Pancreas (tissue), 10 donors: ENCODE measurements at regions not wholly inside any gene's neighbourhood (a gene's known extent, or its start where the extent isn't known, plus 50 kb on each side); places are given as distances from the start of the nearest gene placed in this dataset.
"Not testable (repeated sequence)": the region's sequence is repeated elsewhere in the genome, so short reads cannot be mapped to it uniquely, and the experiment has no call there.

Source experiments
- ATAC-seq, 4 donors: fragments of 200-7000 bp; cut with Tn5 transposase; one replicate each; pipeline versions ENCODE4 v1.8.0 to v1.9.1; 2020; ENCODE audit warnings: mild to moderate bottlenecking in 4 of 4, moderate library complexity in 4 of 4
- DNase-seq, 6 donors: peaks; one replicate each; pipeline ENCODE4 v3.0.0-alpha.2; 2020
- FAIRE-seq: peaks from 2 replicates; lab custom pipeline; 2012; peaks lifted over from hg19 to GRCh38; lab: Jason Lieb, UNC
- H3K27ac ChIP-seq, 4 donors: fragments of 200-600 bp; sonication (generic); 1 replicate in 3 of 4; 2 replicates in 1 of 4; pipeline versions ENCODE4 v1.5.0 to v1.8.0; 2020
- H3K27me3 ChIP-seq, 4 donors: fragments of 200-600 bp; one replicate each; pipeline ENCODE4 v1.8.0; 2021
- H3K36me3 ChIP-seq, 3 donors: fragments of 200-600 bp; sonication (generic) in 1 of 3; one replicate each; pipeline versions ENCODE4 v1.5.0 to v1.8.0; 2020 to 2021
- H3K4me1 ChIP-seq, 3 donors: fragments of 200-600 bp; one replicate each; pipeline ENCODE4 v1.8.0; 2021
- H3K4me3 ChIP-seq, 4 donors: fragments of 200-600 bp; sonication (generic) in 2 of 4; one replicate each; pipeline versions ENCODE4 v1.5.0 to v1.8.0; 2020 to 2021
- H3K9me3 ChIP-seq, 4 donors: fragments of 200-600 bp; one replicate each; pipeline ENCODE4 v1.8.0; 2021
- WGBS, 2 donors: extraction: QIAGEN DNeasy Blood & Tissue Kit; methylation state at CpG; one replicate each; pipeline ENCODE4 v1.1.7; 2013; 5-methylcytosine and 5-hydroxymethylcytosine counted together
- intact Hi-C, 3 donors: fragments of 100-400 bp; cut with DNase I; formaldehyde crosslinking; loops; one replicate each; pipeline versions ENCODE4 v1.11.1 to v1.14.2; 2022
- TF ChIP-seq, protein P1 (sequence below), 4 donors: fragments of 200-600 bp; sonication (generic) in 3 of 4; IDR thresholded peaks; one replicate each; pipeline versions ENCODE4 v1.5.0 to v1.8.0; 2021; ENCODE audit warnings: antibody characterized with exemption in 4 of 4
- donor health status: healthy with polysubstance abuse.
- donor health status: DM: no; HTN: no; CAD: no; lungs with moderate emphysema.
- donor health status: DM: no; HTN: no; CAD: no.
- donor health status: control.
- donor health status: control.
- donor health status: Bipolar disorder and iron deficiency.
- donor health status: DM: yes; HTN: yes; CAD: no.
- donor health status: DM: no; HTN: no; CAD: no.
- donor health status: DM: no; HTN: no; CAD: no.
- donor health status: DM: yes; HTN: yes; CAD: no.

GRCh38 chr9:82135106-82135505 is 146.5 kb downstream of the SPATA31D1 start:
- ATAC-seq = no peak
- H3K27ac ChIP-seq = no peak overlapping the region
- no peak for DNase-seq
- no peak overlapping the region for H3K4me3 ChIP-seq
- H3K9me3 ChIP-seq = peaks cover 0 to 3% (median 0%) of the 10 kb centered on the region in 4 donors
- no peak for FAIRE-seq
- H3K27me3 ChIP-seq = no peaks in the 10 kb centered on the region
- H3K4me1 ChIP-seq = no peaks in the 10 kb centered on the region
- intact Hi-C loops = no loop called here
- H3K36me3 ChIP-seq = no peaks in the 10 kb centered on the region
- TF ChIP-seq, protein P1, sequence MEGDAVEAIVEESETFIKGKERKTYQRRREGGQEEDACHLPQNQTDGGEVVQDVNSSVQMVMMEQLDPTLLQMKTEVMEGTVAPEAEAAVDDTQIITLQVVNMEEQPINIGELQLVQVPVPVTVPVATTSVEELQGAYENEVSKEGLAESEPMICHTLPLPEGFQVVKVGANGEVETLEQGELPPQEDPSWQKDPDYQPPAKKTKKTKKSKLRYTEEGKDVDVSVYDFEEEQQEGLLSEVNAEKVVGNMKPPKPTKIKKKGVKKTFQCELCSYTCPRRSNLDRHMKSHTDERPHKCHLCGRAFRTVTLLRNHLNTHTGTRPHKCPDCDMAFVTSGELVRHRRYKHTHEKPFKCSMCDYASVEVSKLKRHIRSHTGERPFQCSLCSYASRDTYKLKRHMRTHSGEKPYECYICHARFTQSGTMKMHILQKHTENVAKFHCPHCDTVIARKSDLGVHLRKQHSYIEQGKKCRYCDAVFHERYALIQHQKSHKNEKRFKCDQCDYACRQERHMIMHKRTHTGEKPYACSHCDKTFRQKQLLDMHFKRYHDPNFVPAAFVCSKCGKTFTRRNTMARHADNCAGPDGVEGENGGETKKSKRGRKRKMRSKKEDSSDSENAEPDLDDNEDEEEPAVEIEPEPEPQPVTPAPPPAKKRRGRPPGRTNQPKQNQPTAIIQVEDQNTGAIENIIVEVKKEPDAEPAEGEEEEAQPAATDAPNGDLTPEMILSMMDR (IDR thresholded peaks at IDR 0.05) = no peak

GRCh38 chr9:82138081-82138480 is 149.5 kb downstream of the SPATA31D1 start:
- intact Hi-C loops, ATAC-seq, FAIRE-seq: not testable (repeated sequence)

GRCh38 chr9:82140471-82140870 is 151.9 kb downstream of the SPATA31D1 start:
- H3K36me3 ChIP-seq = no peaks in the 10 kb centered on the region
- H3K9me3 ChIP-seq = peaks cover 0 to 3% (median 0%) of the 10 kb centered on the region in 4 donors
- DNase-seq = no peak
- no peaks in the 10 kb centered on the region for H3K27me3 ChIP-seq
- intact Hi-C loops = no loop called here
- H3K4me1 ChIP-seq = no peaks in the 10 kb centered on the region
- FAIRE-seq = no peak
- 66% methylated on average over 7 of the region's 7 CpGs for WGBS, 2 donors
- no peak overlapping the region for H3K27ac ChIP-seq
- TF ChIP-seq, protein P1 (IDR thresholded peaks at IDR 0.05) = no peak
- ATAC-seq = no peak
- H3K4me3 ChIP-seq = no peak overlapping the region

More at GRCh38 chr9:82138081-82138480, 149.5 kb downstream of the SPATA31D1 start:
- not testable (repeated sequence) for H3K36me3 ChIP-seq, DNase-seq, H3K4me1 ChIP-seq, H3K9me3 ChIP-seq, H3K27me3 ChIP-seq, H3K27ac ChIP-seq, H3K4me3 ChIP-seq

- Histone ChIP-seq H3K9me3 (no peaks in the 10 kb centered on the region), H3K27me3 (no peaks in the 10 kb centered on the region), H3K4me3 (no peak overlapping the region), H3K27ac (no peak overlapping the region), H3K36me3 (no peaks in the 10 kb centered on the region), H3K4me1 (peaks cover 0 to 7% (median 0%) of the 10 kb centered on the region in 3 donors)
- FAIRE-seq = no peak
- WGBS, 2 donors = 95 to 96% methylated on average over 4 of the region's 4 CpGs
- no peak for DNase-seq
- no peak for ATAC-seq
- TF ChIP-seq, protein P1 (IDR thresholded peaks at IDR 0.05) = no peak
- intact Hi-C loops = no loop called here
Observed at GRCh38 chr9:82144803-82145202, 156.2 kb downstream of the SPATA31D1 start.

DNA sequence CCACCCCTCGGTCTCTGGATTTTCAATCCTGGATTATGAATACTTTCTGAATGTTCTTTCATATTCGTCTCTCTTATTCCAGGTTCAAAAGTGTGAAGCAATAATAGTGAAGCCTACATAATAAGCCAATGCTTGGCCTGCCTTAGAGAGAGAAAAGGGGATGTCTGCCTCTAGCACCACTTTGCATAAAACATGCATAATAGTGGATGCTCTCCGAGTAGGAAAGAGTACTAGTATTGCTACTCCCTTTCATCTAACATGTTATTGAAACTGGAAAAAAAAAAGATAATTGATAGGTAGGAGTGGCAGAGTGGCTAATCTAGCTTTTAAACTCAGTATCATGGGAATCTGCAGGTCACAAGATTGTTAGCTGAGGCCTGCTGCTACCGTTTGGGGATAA is 158.1 kb downstream of the SPATA31D1 start:
- no peaks in the 10 kb centered on the region for H3K36me3 ChIP-seq
- WGBS, 2 donors = 59 to 65% methylated on average over 4 of the region's 4 CpGs
- H3K9me3 ChIP-seq = no peaks in the 10 kb centered on the region
- TF ChIP-seq, protein P1 (IDR thresholded peaks at IDR 0.05) = no peak
- FAIRE-seq (no peak), ATAC-seq (no peak), DNase-seq (no peak)
- H3K4me3 ChIP-seq = no peak overlapping the region
- intact Hi-C loops = no loop called here
- peaks cover 0 to 7% (median 0%) of the 10 kb centered on the region in 3 donors for H3K4me1 ChIP-seq
- no peak overlapping the region for H3K27ac ChIP-seq
- no peaks in the 10 kb centered on the region for H3K27me3 ChIP-seq
